Ectodermal cell (in vitro differentiated cells): ENCODE measurements at regions not wholly inside any gene's neighbourhood (a gene's known extent, or its start where the extent isn't known, plus 50 kb on each side); places are given as distances from the start of the nearest gene placed in this dataset.

Experiments
- H3K27ac ChIP-seq: 2 replicates; pipeline ENCODE4 v1.7.0; 2013; ENCODE audit warnings: mild to moderate bottlenecking, low read depth, low read length; ENCODE audit not compliant: insufficient read depth, poor library complexity, severe bottlenecking
- H3K27me3 ChIP-seq: 2 replicates; pipeline ENCODE4 v1.7.0; 2013; ENCODE audit warnings: mild to moderate bottlenecking, low read length; ENCODE audit not compliant: insufficient read depth, control insufficient read depth, poor library complexity, severe bottlenecking
- H3K36me3 ChIP-seq: one replicate; pipeline ENCODE4 v1.7.0; 2013; ENCODE audit warnings: low read length; ENCODE audit not compliant: control insufficient read depth, insufficient read depth
- H3K4me1 ChIP-seq: one replicate; pipeline ENCODE4 v1.7.0; 2013; ENCODE audit warnings: low read length; ENCODE audit not compliant: control insufficient read depth, insufficient read depth
- H3K4me3 ChIP-seq: 2 replicates; pipeline ENCODE4 v1.7.0; 2013; ENCODE audit warnings: low read depth, low read length, control low read depth; ENCODE audit not compliant: insufficient read depth
- H3K9me3 ChIP-seq: 2 replicates; pipeline ENCODE4 v1.7.0; 2013; ENCODE audit warnings: mild to moderate bottlenecking, low read length, moderate library complexity; ENCODE audit not compliant: control insufficient read depth
- WGBS, 2 experiments: methylation state at CpG; one replicate each; pipeline ENCODE4 v1.1.7; 2013; ENCODE audit warnings: missing lambda C conversion rate in 2 of 2; 5-methylcytosine and 5-hydroxymethylcytosine counted together

DNA sequence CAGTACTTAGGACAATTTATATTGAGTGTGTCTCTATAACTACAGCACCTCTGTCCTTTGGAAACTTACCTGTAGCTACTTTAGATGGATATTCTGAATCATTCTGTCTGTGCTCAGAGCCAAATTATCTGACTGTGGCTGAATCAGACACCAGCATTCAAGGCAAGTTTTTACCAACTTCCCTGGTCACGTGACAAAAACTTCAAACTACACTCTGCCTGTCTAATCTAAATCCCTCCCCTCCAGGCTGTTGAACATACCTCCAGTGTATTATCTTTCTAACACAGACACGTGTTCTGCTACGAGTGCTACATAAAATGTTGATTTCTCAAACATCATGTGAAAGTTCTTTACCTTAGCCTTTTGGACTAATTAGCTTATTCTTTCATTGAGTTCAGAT is 641.2 kb upstream of the CPEB2 start:
- Histone ChIP-seq H3K4me3 (no peak overlapping the region), H3K27ac (no peak overlapping the region), H3K9me3 (no peaks in the 10 kb centered on the region), H3K36me3 (no peaks in the 10 kb centered on the region), H3K27me3 (no peaks in the 10 kb centered on the region), H3K4me1 (no peaks in the 10 kb centered on the region)
- 84 to 96% methylated on average over 3 of the region's 3 CpGs for WGBS, 2 experiments

DNA sequence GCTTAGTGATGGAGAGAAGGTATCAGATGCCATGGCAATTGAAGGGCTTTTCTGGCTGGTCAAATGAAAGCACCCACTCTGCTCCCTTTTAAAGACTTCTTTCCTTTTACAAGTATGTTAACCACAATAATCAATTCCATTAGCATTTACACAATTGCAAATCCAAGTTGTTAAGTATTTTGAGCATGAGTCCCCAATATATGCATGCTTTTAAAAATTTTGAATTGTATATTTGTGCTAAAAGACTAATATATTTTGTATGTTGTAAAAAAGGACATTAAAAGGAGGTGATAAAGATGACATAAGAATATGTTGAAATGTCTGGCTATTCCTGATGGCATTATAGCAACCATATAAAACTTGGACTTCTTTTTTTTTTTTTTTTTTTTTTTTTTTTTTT is 639.9 kb upstream of the CPEB2 start:
- Histone ChIP-seq H3K9me3 (no peaks in the 10 kb centered on the region), H3K4me3 (no peak overlapping the region), H3K27ac (no peak overlapping the region), H3K4me1 (no peaks in the 10 kb centered on the region), H3K27me3 (no peaks in the 10 kb centered on the region), H3K36me3 (no peaks in the 10 kb centered on the region)

DNA sequence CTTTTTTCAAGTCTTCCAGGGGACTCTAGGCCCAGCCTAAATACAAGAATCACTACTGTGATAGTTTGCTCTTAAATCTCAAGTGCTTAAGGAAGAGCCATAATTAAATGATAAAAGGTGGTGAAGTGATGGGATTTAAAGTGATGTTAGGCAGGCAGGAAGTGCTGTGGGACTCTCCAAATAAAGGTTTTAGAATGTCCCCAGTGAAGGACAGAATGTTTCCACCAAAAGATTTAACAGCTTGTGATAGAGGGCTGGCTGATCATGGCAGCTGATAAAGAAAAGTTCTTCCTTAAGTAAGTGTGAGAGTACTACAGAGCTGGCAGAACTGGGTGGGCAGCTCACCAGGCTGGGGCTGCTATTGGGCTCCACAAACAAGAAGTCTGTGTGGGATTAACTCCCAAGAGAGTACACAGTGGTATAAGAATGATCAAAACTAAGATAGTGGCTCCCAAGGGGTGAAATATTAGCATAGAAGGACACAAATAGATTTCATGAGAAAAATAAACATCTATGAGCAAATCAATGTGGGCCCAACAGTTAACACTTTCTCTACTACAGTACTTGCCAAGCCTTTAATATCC is 637.2 kb upstream of the CPEB2 start:
- Histone ChIP-seq H3K36me3 (no peaks in the 10 kb centered on the region), H3K27me3 (no peaks in the 10 kb centered on the region), H3K9me3 (no peaks in the 10 kb centered on the region), H3K27ac (no peak overlapping the region), H3K4me1 (no peaks in the 10 kb centered on the region), H3K4me3 (no peak overlapping the region)

DNA sequence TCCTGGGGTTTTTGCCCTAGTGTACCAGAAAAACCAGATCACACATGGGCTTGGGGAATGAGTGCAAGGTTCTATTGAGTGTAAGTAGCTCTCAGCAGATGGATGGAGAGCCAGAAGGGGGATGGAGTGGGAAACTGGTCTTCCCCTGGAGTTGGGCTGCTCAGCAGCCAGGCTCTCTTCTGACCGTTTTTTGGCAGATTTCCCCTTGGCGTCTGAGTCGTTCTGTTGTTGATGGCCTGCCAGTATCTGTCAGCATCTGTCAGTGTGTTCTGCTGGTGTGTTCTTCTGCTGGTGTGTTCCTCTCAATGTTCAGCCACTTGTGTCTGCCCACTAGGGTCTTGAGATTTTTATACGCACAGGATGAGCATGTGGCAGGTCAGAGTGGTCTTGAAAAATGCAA is 633.9 kb upstream of the CPEB2 start:
- Histone ChIP-seq H3K36me3 (no peaks in the 10 kb centered on the region), H3K4me3 (no peak overlapping the region), H3K27ac (no peak overlapping the region), H3K27me3 (no peaks in the 10 kb centered on the region), H3K9me3 (no peaks in the 10 kb centered on the region), H3K4me1 (peaks cover 4% of the 10 kb centered on the region)
- 82% methylated on average over 4 of the region's 4 CpGs for WGBS, 2 experiments

DNA sequence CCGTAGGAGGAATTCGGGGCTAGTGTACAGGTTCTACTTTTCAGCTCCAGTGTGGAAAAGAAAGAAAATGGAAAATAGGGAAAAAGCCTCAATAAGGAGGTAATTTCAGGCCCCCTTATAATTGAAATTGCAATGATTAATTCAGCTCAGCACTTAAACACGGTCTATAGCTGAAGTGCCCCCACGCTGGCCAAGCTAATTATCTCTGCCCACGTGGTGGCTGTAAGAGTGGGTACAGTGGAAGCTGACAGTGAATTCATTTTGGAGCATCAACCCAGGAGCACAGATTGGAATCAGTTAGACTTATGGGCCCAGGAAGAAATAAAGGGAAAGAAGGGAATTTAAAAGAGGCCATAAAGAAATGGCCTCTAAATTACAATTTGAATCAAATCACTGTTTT is 631.1 kb upstream of the CPEB2 start:
- Histone ChIP-seq H3K36me3 (no peaks in the 10 kb centered on the region), H3K4me1 (peaks cover 4% of the 10 kb centered on the region), H3K27me3 (no peaks in the 10 kb centered on the region), H3K4me3 (no peak overlapping the region), H3K9me3 (no peaks in the 10 kb centered on the region), H3K27ac (no peak overlapping the region)
- 90 to 91% methylated on average over 5 of the region's 5 CpGs for WGBS, 2 experiments

DNA sequence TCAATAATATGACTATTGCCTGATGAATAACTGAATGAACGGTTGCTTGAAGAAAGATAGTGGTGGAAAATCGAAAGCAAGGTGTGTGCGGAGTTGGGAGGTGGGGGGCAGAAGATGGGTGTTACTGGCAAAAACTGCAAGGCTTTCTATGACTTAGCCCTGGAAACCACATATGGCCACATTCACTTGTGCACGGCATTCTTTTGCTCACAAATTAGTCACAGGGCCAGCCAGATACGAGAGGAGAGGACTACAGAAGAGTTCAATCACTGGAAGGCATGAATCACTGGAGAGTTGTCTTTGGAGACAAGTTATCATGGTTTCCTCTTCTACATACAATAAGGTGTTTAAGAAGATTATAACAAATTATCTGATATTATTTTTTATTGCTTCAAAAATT is 626.5 kb upstream of the CPEB2 start:
- Histone ChIP-seq H3K4me1 (peaks cover 4% of the 10 kb centered on the region), H3K4me3 (no peak overlapping the region), H3K36me3 (no peaks in the 10 kb centered on the region), H3K27me3 (no peaks in the 10 kb centered on the region), H3K9me3 (no peaks in the 10 kb centered on the region), H3K27ac (no peak overlapping the region)
- WGBS, 2 experiments = 93 to 97% methylated on average over 5 of the region's 5 CpGs

DNA sequence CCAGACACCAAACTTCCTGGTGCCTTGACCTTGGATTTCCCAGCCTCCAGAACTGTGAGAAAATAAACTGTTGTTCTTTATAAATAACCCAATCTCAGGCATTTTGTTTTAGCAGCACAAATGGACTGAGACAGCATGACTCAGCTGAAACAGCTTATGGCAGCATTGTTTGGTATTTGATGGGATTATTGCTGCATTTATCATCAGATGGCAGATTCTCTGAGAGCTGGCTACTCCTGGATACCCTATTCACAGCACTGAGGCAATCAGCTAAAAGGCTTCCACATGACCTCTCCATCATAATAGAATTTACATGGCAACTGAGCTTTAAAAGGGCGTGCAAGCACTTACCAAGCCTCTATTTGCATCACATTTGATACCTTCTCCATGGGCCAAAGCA is 623.1 kb upstream of the CPEB2 start:
- no peaks in the 10 kb centered on the region for H3K27me3 ChIP-seq
- H3K4me3 ChIP-seq = no peak overlapping the region
- H3K4me1 ChIP-seq = no peaks in the 10 kb centered on the region
- no peaks in the 10 kb centered on the region for H3K9me3 ChIP-seq
- H3K27ac ChIP-seq = no peak overlapping the region
- WGBS, 2 experiments = 78 to 95% methylated on average over 1 of the region's 1 CpG
- no peaks in the 10 kb centered on the region for H3K36me3 ChIP-seq

DNA sequence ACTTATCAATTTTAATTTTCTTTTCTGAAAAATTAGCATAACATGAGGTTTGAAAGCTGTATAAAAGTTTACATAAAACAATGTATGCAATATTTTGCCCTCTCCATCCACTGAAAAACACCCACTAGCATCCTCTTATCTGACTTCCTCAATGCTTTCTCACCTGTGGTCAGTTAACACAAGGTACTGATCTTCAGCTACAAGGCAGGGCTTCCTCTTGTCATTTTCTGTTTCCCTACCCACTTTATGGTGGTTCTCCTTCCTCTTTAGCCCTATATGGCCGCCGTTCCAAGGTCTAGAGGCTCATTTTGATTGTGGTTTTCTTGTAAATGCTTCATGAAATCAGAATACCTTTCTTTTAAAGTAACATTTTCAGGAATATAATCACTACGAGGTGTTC is 618.6 kb upstream of the CPEB2 start:
- Histone ChIP-seq H3K4me3 (no peak overlapping the region), H3K36me3 (no peaks in the 10 kb centered on the region), H3K27ac (no peak overlapping the region), H3K9me3 (no peaks in the 10 kb centered on the region), H3K27me3 (no peaks in the 10 kb centered on the region), H3K4me1 (no peaks in the 10 kb centered on the region)
- WGBS, 2 experiments = 81 to 100% methylated on average over 1 to 3 of the region's 3 CpGs

DNA sequence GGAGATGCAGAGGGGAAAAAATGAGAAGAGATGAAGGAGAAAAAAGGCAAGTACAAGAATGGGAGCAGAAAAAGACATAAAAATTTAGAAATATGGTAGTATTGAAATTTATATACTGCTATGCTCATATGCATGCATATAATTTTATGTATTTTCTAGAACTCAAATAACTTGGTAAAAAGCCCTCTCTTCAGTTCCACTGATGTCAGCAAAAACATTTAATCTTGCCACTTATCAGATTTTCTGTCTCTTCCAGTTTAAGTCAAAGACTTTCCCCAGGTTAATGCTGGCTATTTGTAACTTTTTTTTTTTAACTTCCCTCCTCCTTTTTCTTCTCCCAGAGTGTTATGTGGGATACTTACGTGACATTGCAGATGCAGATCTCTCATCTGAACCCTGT is 617.5 kb upstream of the CPEB2 start:
- WGBS, 2 experiments = 71 to 100% methylated on average over 1 of the region's 1 CpG
- H3K4me3 ChIP-seq = no peak overlapping the region

DNA sequence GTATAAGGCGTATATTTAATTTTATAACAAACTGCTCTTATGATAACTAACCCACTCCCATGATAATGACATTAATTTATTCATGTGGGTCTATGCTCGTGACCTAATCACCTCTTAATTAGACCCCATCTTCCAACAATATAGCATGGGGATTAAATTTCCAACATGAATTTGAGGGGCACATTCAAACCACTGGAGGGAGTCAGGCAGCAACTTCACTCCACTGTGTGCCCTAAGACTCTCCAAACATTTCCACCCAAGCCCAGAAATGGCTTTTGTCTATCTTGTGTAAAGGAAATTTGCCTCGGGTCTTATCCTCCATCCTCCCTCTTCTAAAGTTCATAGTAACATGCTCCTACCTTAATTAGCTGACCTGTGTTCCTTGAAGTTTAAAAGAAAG is 616.1 kb upstream of the CPEB2 start:
- Histone ChIP-seq H3K9me3 (no peaks in the 10 kb centered on the region), H3K27me3 (no peaks in the 10 kb centered on the region), H3K4me3 (no peak overlapping the region), H3K36me3 (no peaks in the 10 kb centered on the region), H3K4me1 (no peaks in the 10 kb centered on the region), H3K27ac (no peak overlapping the region)
- 91 to 92% methylated on average over 2 to 3 of the region's 3 CpGs for WGBS, 2 experiments

More for the DNA sequence above, 617.5 kb upstream of the CPEB2 start:
- Histone ChIP-seq H3K9me3 (no peaks in the 10 kb centered on the region), H3K27me3 (no peaks in the 10 kb centered on the region), H3K27ac (no peak overlapping the region), H3K4me1 (no peaks in the 10 kb centered on the region), H3K36me3 (no peaks in the 10 kb centered on the region)

DNA sequence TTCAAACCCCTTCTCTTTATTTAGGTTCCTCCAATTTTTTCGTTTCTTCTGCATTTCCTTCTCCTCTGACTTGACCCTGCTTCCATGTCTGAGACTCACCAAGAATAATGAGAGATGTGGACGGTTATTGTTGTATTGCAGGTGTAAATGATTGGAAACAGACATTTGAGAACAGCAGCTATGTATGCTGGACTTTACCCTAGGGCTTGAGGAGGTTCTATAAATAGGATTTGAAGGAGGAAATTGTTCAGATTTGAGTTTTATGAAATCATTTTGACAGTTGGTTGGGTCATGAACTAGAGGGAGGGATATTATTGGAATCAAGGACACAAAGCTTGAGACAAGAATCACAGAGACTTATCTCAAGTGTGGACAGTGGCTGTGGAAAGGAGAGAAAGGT is 614.6 kb upstream of the CPEB2 start:
- Histone ChIP-seq H3K4me1 (no peaks in the 10 kb centered on the region), H3K27me3 (no peaks in the 10 kb centered on the region), H3K36me3 (no peaks in the 10 kb centered on the region), H3K27ac (no peak overlapping the region), H3K4me3 (no peak overlapping the region), H3K9me3 (no peaks in the 10 kb centered on the region)
- 82 to 95% methylated on average over 2 of the region's 2 CpGs for WGBS, 2 experiments
